ENCODE measurements at regions not wholly inside any gene's neighbourhood (a gene's known extent, or its start where the extent isn't known, plus 50 kb on each side); places are given as distances from the start of the nearest gene placed in this dataset.

GRCh38 chr9:31174681-31175080 lies 1209.8 kb upstream of the ACO1 start:
- TF ChIP-seq CTCF (conservative IDR thresholded peaks at IDR 0.05) (no peak), ZFX (IDR thresholded peaks at IDR 0.05) (no peak)

All from C4-2B (cell line).